ENCODE measurements at regions not wholly inside any gene's neighbourhood (a gene's known extent, or its start where the extent isn't known, plus 50 kb on each side); places are given as distances from the start of the nearest gene placed in this dataset.

GRCh38 chr17:72476134-72476533, 355.3 kb downstream of the SOX9 start:
- TF ChIP-seq SP1 (IDR thresholded peaks at IDR 0.05) (no peak), CTCF (IDR thresholded peaks at IDR 0.05; ENCODE audit: low read depth, low read length, missing input control) (no peak), ZBTB33 (IDR thresholded peaks at IDR 0.05) (no peak), NR2F2 (IDR thresholded peaks at IDR 0.05) (no peak), RAD21 (IDR thresholded peaks at IDR 0.05) (no peak), ATF3 (IDR thresholded peaks at IDR 0.05) (no peak), FOXA1 (IDR thresholded peaks at IDR 0.05) (no peak), HNF4G (IDR thresholded peaks at IDR 0.05) (no peak), YY1 (IDR thresholded peaks at IDR 0.05) (no peak), REST (IDR thresholded peaks at IDR 0.05) (no peak), MAX (IDR thresholded peaks at IDR 0.05) (no peak), GABPA (IDR thresholded peaks at IDR 0.05 in 1 of 2, conservative IDR thresholded peaks at IDR 0.05 in 1 of 2) (no peak), TAF1 (conservative IDR thresholded peaks at IDR 0.05) (no peak)

All from liver (tissue), 3 donors.